Adrenal gland (tissue), 9 donors: ENCODE measurements at regions not wholly inside any gene's neighbourhood (a gene's known extent, or its start where the extent isn't known, plus 50 kb on each side); places are given as distances from the start of the nearest gene placed in this dataset.

Experiments
- DNase-seq, 7 donors: peaks; one replicate each; pipeline ENCODE4 v3.0.0-alpha.2; 2019 to 2020
- H3K27ac ChIP-seq, 5 donors: fragments of 200-600 bp; sonication (generic) in 4 of 5; 1 replicate in 3 of 5; 2 replicates in 2 of 5; pipeline versions ENCODE4 v1.5.1 to v1.8.0; 2016 to 2020; ENCODE audit warnings: mild to moderate bottlenecking in 1 of 5
- H3K27me3 ChIP-seq: fragments of 200-600 bp; 2 replicates; pipeline ENCODE4 v1.8.0; 2021
- H3K36me3 ChIP-seq, 2 donors: fragments of 200-600 bp; replicated peaks in 1 of 2; 1 replicate in 1 of 2; 2 replicates in 1 of 2; pipeline versions ENCODE4 v1.5.1 to v1.8.0; 2018 to 2022
- H3K4me1 ChIP-seq, 2 donors: fragments of 200-600 bp; replicated peaks in 1 of 2; 1 replicate in 1 of 2; 2 replicates in 1 of 2; pipeline versions ENCODE4 v1.5.1 to v1.8.0; 2018 to 2021
- H3K4me3 ChIP-seq, 4 donors: fragments of 200-600 bp; sonication (generic) in 3 of 4; one replicate each; pipeline ENCODE4 v1.5.1; 2016 to 2018
- H3K9me3 ChIP-seq, 3 donors: fragments of 200-600 bp; sonication (generic) in 1 of 3; replicated peaks in 1 of 3; 1 replicate in 2 of 3; 2 replicates in 1 of 3; pipeline versions ENCODE4 v1.5.1 to v1.8.0; 2016 to 2021
- POLR2A ChIP-seq, 2 donors: fragments of 450-650 bp; IDR thresholded peaks; one replicate each; pipeline ENCODE4 v1.6.1; 2017; ENCODE audit warnings: antibody characterized with exemption in 2 of 2, mild to moderate bottlenecking in 2 of 2, moderate library complexity in 1 of 2
- WGBS, 4 donors: extraction: QIAGEN DNeasy Blood & Tissue Kit in 2 of 4; methylation state at CpG; one replicate each; pipeline versions ENCODE4 v1.1.5 to v1.1.7; 2013 to 2017; 5-methylcytosine and 5-hydroxymethylcytosine counted together
- intact Hi-C, 2 donors: fragments of 100-400 bp; cut with DNase I; formaldehyde crosslinking; loops; one replicate each; pipeline versions ENCODE4 v1.14.1 to v1.15.0; 2022 to 2023
- TF ChIP-seq, protein P1 (sequence below), 6 experiments: fragments of 450-650 bp in 4 of 6; fragments of 200-600 bp in 2 of 6; sonication (generic) in 1 of 6; IDR thresholded peaks; 1 replicate in 5 of 6; 2 replicates in 1 of 6; pipeline versions ENCODE4 v1.5.1 to v1.8.0; 2016 to 2021; ENCODE audit warnings: antibody characterized with exemption in 6 of 6, mild to moderate bottlenecking in 2 of 6, moderate library complexity in 1 of 6
- donor health status: healthy with polysubstance abuse.
- donor health status: Bipolar disorder and iron deficiency.
- donor health status: DM: yes; HTN: yes; CAD: no.
- donor health status: DM: no; HTN: no; CAD: no.
- donor health status: DM: no; HTN: no; CAD: no.

DNA sequence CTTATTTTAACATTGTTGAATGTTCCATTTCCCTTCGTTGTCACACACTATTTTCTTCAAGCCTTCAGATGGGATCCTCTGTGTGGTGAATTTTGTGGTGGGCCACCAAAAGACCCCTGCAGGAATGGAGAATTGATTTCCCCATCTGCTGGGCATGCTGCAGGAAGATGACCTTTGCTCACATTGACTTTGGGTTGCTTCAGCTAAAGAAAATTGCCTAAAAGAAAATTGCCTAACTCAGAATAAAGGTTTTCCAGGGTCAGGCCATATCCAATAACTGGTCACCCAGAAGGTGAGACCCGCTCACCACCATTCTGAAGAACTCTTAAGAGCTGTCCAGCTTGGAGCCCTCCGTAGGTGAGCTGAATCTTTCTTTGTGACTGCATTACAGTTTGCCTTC lies 192.5 kb downstream of the CDH7 start:
- no peaks in the 10 kb centered on the region for H3K27me3 ChIP-seq
- H3K27ac ChIP-seq, result no peak overlapping the region
- no peak overlapping the region for H3K4me3 ChIP-seq
- H3K36me3 ChIP-seq, result no peaks in the 10 kb centered on the region
- TF ChIP-seq, protein P1, sequence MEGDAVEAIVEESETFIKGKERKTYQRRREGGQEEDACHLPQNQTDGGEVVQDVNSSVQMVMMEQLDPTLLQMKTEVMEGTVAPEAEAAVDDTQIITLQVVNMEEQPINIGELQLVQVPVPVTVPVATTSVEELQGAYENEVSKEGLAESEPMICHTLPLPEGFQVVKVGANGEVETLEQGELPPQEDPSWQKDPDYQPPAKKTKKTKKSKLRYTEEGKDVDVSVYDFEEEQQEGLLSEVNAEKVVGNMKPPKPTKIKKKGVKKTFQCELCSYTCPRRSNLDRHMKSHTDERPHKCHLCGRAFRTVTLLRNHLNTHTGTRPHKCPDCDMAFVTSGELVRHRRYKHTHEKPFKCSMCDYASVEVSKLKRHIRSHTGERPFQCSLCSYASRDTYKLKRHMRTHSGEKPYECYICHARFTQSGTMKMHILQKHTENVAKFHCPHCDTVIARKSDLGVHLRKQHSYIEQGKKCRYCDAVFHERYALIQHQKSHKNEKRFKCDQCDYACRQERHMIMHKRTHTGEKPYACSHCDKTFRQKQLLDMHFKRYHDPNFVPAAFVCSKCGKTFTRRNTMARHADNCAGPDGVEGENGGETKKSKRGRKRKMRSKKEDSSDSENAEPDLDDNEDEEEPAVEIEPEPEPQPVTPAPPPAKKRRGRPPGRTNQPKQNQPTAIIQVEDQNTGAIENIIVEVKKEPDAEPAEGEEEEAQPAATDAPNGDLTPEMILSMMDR (IDR thresholded peaks at IDR 0.05), result no peak
- TF ChIP-seq POLR2A (IDR thresholded peaks at IDR 0.05), result no peak
- intact Hi-C loops, result no loop called here
- DNase-seq, result no peak
- no peaks in the 10 kb centered on the region for H3K9me3 ChIP-seq
- WGBS, 4 donors, result 77 to 87% (median 80%) methylated on average over 3 of the region's 3 CpGs
- H3K4me1 ChIP-seq, result no peaks in the 10 kb centered on the region

DNA sequence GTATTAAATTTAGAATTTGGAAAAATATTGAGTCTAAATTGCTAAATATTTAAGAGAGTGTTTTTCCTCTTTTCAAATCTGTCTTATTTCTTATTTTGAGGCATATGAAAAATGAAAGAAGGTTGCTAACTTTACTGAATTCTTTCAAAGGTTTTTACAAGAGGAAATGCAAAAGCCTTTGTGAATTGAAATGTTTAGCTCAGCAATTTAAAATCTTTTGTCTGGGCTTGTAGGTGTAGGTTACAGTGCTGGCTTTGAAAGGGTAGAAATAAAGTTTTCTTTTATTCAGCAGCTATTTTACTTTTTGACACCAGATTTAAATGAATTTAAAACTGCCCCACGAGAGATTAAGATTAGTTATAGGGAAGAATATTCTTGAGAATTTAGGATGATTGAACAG lies 192.0 kb downstream of the CDH7 start:
- DNase-seq, result no peak
- Histone ChIP-seq H3K27me3 (no peaks in the 10 kb centered on the region), H3K36me3 (no peaks in the 10 kb centered on the region), H3K4me3 (no peak overlapping the region), H3K27ac (no peak overlapping the region), H3K4me1 (no peaks in the 10 kb centered on the region), H3K9me3 (no peaks in the 10 kb centered on the region)
- TF ChIP-seq, protein P1 (IDR thresholded peaks at IDR 0.05), result no peak
- TF ChIP-seq POLR2A (IDR thresholded peaks at IDR 0.05), result no peak
- intact Hi-C loops, result no loop called here
- WGBS, 4 donors, result 34 to 48% (median 44%) methylated on average over 1 of the region's 1 CpG

DNA sequence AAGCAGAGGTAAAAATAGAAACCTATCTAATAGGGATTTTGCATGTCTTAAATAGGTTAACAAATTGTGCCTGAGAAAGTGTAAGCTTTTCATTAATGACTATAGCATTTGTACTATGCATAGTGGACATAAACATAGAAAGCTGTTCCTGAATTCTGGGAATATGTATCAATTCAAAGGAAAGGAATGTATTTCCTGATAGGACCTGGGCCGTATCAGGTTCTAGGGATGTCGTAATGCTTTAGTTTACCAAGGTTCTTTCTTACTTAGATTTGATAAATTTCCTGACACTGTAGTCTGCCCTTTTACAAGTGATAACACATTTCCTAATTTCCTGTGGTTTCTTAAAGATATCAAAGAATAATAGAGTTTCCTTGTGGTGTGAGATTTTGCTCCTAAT lies 191.3 kb downstream of the CDH7 start:
- 44 to 61% (median 50%) methylated on average over 2 of the region's 2 CpGs for WGBS, 4 donors
- no peak for DNase-seq
- intact Hi-C loops, result no loop called here
- H3K27me3 ChIP-seq, result no peaks in the 10 kb centered on the region
- H3K27ac ChIP-seq, result no peak overlapping the region
- H3K9me3 ChIP-seq, result no peaks in the 10 kb centered on the region
- H3K4me1 ChIP-seq, result no peaks in the 10 kb centered on the region
- TF ChIP-seq, protein P1 (IDR thresholded peaks at IDR 0.05), result no peak
- TF ChIP-seq POLR2A (IDR thresholded peaks at IDR 0.05), result no peak
- no peaks in the 10 kb centered on the region for H3K36me3 ChIP-seq
- no peak overlapping the region for H3K4me3 ChIP-seq

DNA sequence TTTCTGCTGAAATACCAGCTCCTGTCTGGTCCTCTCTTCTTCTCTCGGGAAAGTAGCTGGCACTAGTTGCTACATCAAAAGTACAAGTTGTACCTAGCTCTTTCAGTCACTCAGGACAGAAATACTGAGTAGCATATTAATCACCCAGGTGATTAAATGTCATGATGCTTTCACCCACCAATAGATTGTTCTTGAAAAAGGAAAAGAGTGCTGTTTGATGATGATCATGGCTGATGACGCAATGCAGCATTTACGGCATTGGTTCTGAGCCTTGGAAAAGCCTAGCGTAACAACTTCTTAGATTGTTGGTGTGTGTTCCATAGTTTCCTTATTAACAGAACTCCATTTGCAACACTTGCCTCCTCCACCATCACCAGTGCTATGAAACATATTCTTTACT lies 190.7 kb downstream of the CDH7 start:
- no peak for DNase-seq
- Histone ChIP-seq H3K4me1 (no peaks in the 10 kb centered on the region), H3K9me3 (no peaks in the 10 kb centered on the region), H3K27ac (no peak overlapping the region), H3K36me3 (no peaks in the 10 kb centered on the region), H3K27me3 (no peaks in the 10 kb centered on the region), H3K4me3 (no peak overlapping the region)
- intact Hi-C loops, result no loop called here
- TF ChIP-seq POLR2A (IDR thresholded peaks at IDR 0.05), result no peak
- TF ChIP-seq, protein P1 (IDR thresholded peaks at IDR 0.05), result no peak
- WGBS, 4 donors, result 86 to 90% (median 88%) methylated on average over 4 of the region's 4 CpGs
